ENCODE measurements at regions not wholly inside any gene's neighbourhood (a gene's known extent, or its start where the extent isn't known, plus 50 kb on each side); places are given as distances from the start of the nearest gene placed in this dataset.

- Histone ChIP-seq H3K9me3 (ENCODE audit: control insufficient read depth in 1 of 2, insufficient read depth in 1 of 2, low read depth in 1 of 2, low read length in 2 of 2) (no peaks in the 10 kb centered on the region), H3K4me2 (ENCODE audit: low read length) (no peak overlapping the region), H3K4me3 (replicated peaks in 1 of 2; ENCODE audit: low read depth in 1 of 2, low read length in 2 of 2) (no peak overlapping the region), H2AFZ (ENCODE audit: low read depth, low read length, poor library complexity, severe bottlenecking) (no peak overlapping the region), H3K36me3 (ENCODE audit: control insufficient read depth in 1 of 2, insufficient read depth in 2 of 2, low read length in 2 of 2) (no peaks in the 10 kb centered on the region), H3K9me2 (ENCODE audit: insufficient read depth) (no peaks in the 10 kb centered on the region), H3K9ac (ENCODE audit: low read length) (no peak overlapping the region), H3K4me1 (ENCODE audit: control insufficient read depth in 1 of 2, insufficient read depth in 2 of 2, low read length in 2 of 2) (no peaks in the 10 kb centered on the region), H3K27ac (ENCODE audit: low read depth, low read length) (no peak overlapping the region), H3K79me2 (ENCODE audit: insufficient read depth, low read length) (no peaks in the 10 kb centered on the region), H3K27me3 (ENCODE audit: insufficient read depth, low read length) (no peaks in the 10 kb centered on the region), H4K20me1 (ENCODE audit: insufficient read depth) (no peaks in the 10 kb centered on the region)
- DNase-seq (ENCODE audit: low read depth, low spot score) (no peak), ATAC-seq (no peak)
- ChIA-PET POLR2A (no interaction called here), RAD21 (ENCODE audit: low non-redundant PET in 1 of 2, low total read pairs in 2 of 2, uncharacterized antibody in 2 of 2, unreplicated experiment in 2 of 2) (no interaction called here), CTCF (no interaction called here)
- BruUV-seq (replicated peaks): no TSS peak
- intact Hi-C loops (cut with micrococcal nuclease): no loop called here
- TF ChIP-seq CTCF (IDR thresholded peaks at IDR 0.05 in 2 of 3, conservative IDR thresholded peaks at IDR 0.05 in 1 of 3; ENCODE audit: borderline replicate concordance in 1 of 3, insufficient read depth in 1 of 3, low read depth in 2 of 3, low read length in 2 of 3): peak in 2 of 3 experiments; percentile 20 to 31; a peak in 3 of 6 replicates
- no peak for TF ChIP-seq POLR2A (IDR thresholded peaks at IDR 0.05; ENCODE audit: borderline replicate concordance, extremely low read depth, insufficient read depth, insufficient read length)
Observed at GRCh38 chr13:85896516-85897450, 97.6 kb upstream of the SLITRK6 start.

- ChIA-PET POLR2A (no interaction called here), CTCF (no interaction called here), RAD21 (ENCODE audit: low non-redundant PET in 1 of 2, low total read pairs in 2 of 2, uncharacterized antibody in 2 of 2, unreplicated experiment in 2 of 2) (no interaction called here)
- H2AFZ ChIP-seq (ENCODE audit: low read depth, low read length, poor library complexity, severe bottlenecking): no peak overlapping the region
- no peak overlapping the region for H3K9ac ChIP-seq (ENCODE audit: low read length)
- H3K36me3 ChIP-seq (ENCODE audit: control insufficient read depth in 1 of 2, insufficient read depth in 2 of 2, low read length in 2 of 2): no peaks in the 10 kb centered on the region
- no peaks in the 10 kb centered on the region for H3K9me2 ChIP-seq (ENCODE audit: insufficient read depth)
- no peaks in the 10 kb centered on the region for H3K4me1 ChIP-seq (ENCODE audit: control insufficient read depth in 1 of 2, insufficient read depth in 2 of 2, low read length in 2 of 2)
- no peaks in the 10 kb centered on the region for H3K79me2 ChIP-seq (ENCODE audit: insufficient read depth, low read length)
- intact Hi-C loops (cut with micrococcal nuclease): no loop called here
- BruUV-seq (replicated peaks): no TSS peak
- no peak overlapping the region for H3K27ac ChIP-seq (ENCODE audit: low read depth, low read length)
- ATAC-seq (no peak), DNase-seq (ENCODE audit: low read depth, low spot score) (no peak)
- H3K4me2 ChIP-seq (ENCODE audit: low read length): no peak overlapping the region
- H3K4me3 ChIP-seq (replicated peaks in 1 of 2; ENCODE audit: low read depth in 1 of 2, low read length in 2 of 2): no peak overlapping the region
- H4K20me1 ChIP-seq (ENCODE audit: insufficient read depth): no peaks in the 10 kb centered on the region
- H3K9me3 ChIP-seq (ENCODE audit: control insufficient read depth in 1 of 2, insufficient read depth in 1 of 2, low read depth in 1 of 2, low read length in 2 of 2): no peaks in the 10 kb centered on the region
- H3K27me3 ChIP-seq (ENCODE audit: insufficient read depth, low read length): no peaks in the 10 kb centered on the region
- TF ChIP-seq, protein P1, sequence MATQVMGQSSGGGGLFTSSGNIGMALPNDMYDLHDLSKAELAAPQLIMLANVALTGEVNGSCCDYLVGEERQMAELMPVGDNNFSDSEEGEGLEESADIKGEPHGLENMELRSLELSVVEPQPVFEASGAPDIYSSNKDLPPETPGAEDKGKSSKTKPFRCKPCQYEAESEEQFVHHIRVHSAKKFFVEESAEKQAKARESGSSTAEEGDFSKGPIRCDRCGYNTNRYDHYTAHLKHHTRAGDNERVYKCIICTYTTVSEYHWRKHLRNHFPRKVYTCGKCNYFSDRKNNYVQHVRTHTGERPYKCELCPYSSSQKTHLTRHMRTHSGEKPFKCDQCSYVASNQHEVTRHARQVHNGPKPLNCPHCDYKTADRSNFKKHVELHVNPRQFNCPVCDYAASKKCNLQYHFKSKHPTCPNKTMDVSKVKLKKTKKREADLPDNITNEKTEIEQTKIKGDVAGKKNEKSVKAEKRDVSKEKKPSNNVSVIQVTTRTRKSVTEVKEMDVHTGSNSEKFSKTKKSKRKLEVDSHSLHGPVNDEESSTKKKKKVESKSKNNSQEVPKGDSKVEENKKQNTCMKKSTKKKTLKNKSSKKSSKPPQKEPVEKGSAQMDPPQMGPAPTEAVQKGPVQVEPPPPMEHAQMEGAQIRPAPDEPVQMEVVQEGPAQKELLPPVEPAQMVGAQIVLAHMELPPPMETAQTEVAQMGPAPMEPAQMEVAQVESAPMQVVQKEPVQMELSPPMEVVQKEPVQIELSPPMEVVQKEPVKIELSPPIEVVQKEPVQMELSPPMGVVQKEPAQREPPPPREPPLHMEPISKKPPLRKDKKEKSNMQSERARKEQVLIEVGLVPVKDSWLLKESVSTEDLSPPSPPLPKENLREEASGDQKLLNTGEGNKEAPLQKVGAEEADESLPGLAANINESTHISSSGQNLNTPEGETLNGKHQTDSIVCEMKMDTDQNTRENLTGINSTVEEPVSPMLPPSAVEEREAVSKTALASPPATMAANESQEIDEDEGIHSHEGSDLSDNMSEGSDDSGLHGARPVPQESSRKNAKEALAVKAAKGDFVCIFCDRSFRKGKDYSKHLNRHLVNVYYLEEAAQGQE (IDR thresholded peaks at IDR 0.05; ENCODE audit: low read depth): no peak
- TF ChIP-seq, protein P2, sequence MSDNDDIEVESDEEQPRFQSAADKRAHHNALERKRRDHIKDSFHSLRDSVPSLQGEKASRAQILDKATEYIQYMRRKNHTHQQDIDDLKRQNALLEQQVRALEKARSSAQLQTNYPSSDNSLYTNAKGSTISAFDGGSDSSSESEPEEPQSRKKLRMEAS (IDR thresholded peaks at IDR 0.05): no peak
- TF ChIP-seq JUND (IDR thresholded peaks at IDR 0.05) (no peak), ZFX (IDR thresholded peaks at IDR 0.05) (no peak), TCF7L2 (IDR thresholded peaks at IDR 0.05; ENCODE audit: borderline replicate concordance, extremely low read depth, insufficient read depth, insufficient read length) (no peak), YY1 (IDR thresholded peaks at IDR 0.05; ENCODE audit: extremely low read depth, insufficient replicate concordance, low read depth, low read length) (no peak), EGR1 (IDR thresholded peaks at IDR 0.05; ENCODE audit: low read depth) (no peak), ZBTB33 (IDR thresholded peaks at IDR 0.05; ENCODE audit: extremely low read depth, insufficient replicate concordance, low read length) (no peak), EZH2 (IDR thresholded peaks at IDR 0.05) (no peak)
Observed at GRCh38 chr13:85887406-85887805, 88.2 kb upstream of the SLITRK6 start.

Data from HCT116 (cell line).